Osteoblast (primary cell): ENCODE measurements at regions not wholly inside any gene's neighbourhood (a gene's known extent, or its start where the extent isn't known, plus 50 kb on each side); places are given as distances from the start of the nearest gene placed in this dataset.

Experiments used
- DNase-seq: peaks from one replicate; pipeline ENCODE4 v3.0.0; 2011; ENCODE audit warnings: low spot score, mixed read lengths; ENCODE audit not compliant: insufficient read length; ENCODE audit errors: missing footprints
- H2AFZ ChIP-seq: 2 replicates; pipeline ENCODE4 v1.6.0; 2011; ENCODE audit warnings: mild to moderate bottlenecking, low read length
- H3K27ac ChIP-seq: 2 replicates; pipeline ENCODE4 v1.5.1; 2011; ENCODE audit warnings: mild to moderate bottlenecking, low read depth, low read length, moderate library complexity
- H3K27me3 ChIP-seq: 2 replicates; pipeline ENCODE4 v1.6.0; 2012; ENCODE audit warnings: mild to moderate bottlenecking, control low read depth, inconsistent platforms, low read length, moderate library complexity; ENCODE audit not compliant: insufficient read depth
- H3K36me3 ChIP-seq: 2 replicates; pipeline ENCODE4 v1.5.1; 2011; ENCODE audit warnings: mild to moderate bottlenecking, low read length, control low read depth, moderate library complexity; ENCODE audit not compliant: insufficient read depth
- H3K4me1 ChIP-seq: 2 replicates; pipeline ENCODE4 v1.5.1; 2011; ENCODE audit warnings: mild to moderate bottlenecking, low read length, control low read depth, moderate library complexity; ENCODE audit not compliant: insufficient read depth
- H3K4me2 ChIP-seq: 2 replicates; pipeline ENCODE4 v1.6.0; 2011; ENCODE audit warnings: mild to moderate bottlenecking, low read length; ENCODE audit not compliant: insufficient read depth
- H3K4me3 ChIP-seq: fragments of 200-600 bp; sonication (generic); 3 replicates; pipeline ENCODE4 v1.5.1; 2012; ENCODE audit warnings: mild to moderate bottlenecking, low read length, inconsistent platforms; ENCODE audit not compliant: insufficient read depth
- H3K79me2 ChIP-seq: 2 replicates; pipeline ENCODE4 v1.6.0; 2012; ENCODE audit warnings: mild to moderate bottlenecking, low read length, control low read depth, inconsistent platforms; ENCODE audit not compliant: insufficient read depth
- H3K9me3 ChIP-seq: 2 replicates; pipeline ENCODE4 v1.5.1; 2011; ENCODE audit warnings: low read depth, low read length, control low read depth
- H4K20me1 ChIP-seq: 2 replicates; pipeline ENCODE4 v1.6.0; 2012; ENCODE audit warnings: mild to moderate bottlenecking, low read length, control low read depth; ENCODE audit not compliant: insufficient read depth
- TF ChIP-seq, protein P1 (sequence below): IDR thresholded peaks from 2 replicates; pipeline ENCODE4 v1.5.1; 2011; ENCODE audit warnings: mild to moderate bottlenecking, low read depth, low read length, moderate library complexity; ENCODE audit errors: extremely low read depth

GRCh38 chr12:89217472-89217871, 134.8 kb downstream of the DUSP6 start:
- Histone ChIP-seq H3K4me3 (no peak overlapping the region), H3K4me2 (no peak overlapping the region), H3K9me3 (no peaks in the 10 kb centered on the region), H3K4me1 (peaks cover 2% of the 10 kb centered on the region), H4K20me1 (no peaks in the 10 kb centered on the region), H3K27ac (no peak overlapping the region), H2AFZ (peak overlapping the region; percentile 11), H3K27me3 (no peaks in the 10 kb centered on the region), H3K36me3 (no peaks in the 10 kb centered on the region), H3K79me2 (no peaks in the 10 kb centered on the region)
- DNase-seq = no peak
- TF ChIP-seq, protein P1, sequence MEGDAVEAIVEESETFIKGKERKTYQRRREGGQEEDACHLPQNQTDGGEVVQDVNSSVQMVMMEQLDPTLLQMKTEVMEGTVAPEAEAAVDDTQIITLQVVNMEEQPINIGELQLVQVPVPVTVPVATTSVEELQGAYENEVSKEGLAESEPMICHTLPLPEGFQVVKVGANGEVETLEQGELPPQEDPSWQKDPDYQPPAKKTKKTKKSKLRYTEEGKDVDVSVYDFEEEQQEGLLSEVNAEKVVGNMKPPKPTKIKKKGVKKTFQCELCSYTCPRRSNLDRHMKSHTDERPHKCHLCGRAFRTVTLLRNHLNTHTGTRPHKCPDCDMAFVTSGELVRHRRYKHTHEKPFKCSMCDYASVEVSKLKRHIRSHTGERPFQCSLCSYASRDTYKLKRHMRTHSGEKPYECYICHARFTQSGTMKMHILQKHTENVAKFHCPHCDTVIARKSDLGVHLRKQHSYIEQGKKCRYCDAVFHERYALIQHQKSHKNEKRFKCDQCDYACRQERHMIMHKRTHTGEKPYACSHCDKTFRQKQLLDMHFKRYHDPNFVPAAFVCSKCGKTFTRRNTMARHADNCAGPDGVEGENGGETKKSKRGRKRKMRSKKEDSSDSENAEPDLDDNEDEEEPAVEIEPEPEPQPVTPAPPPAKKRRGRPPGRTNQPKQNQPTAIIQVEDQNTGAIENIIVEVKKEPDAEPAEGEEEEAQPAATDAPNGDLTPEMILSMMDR = no peak

GRCh38 chr12:89216211-89216952, 135.9 kb downstream of the DUSP6 start:
- Histone ChIP-seq H3K27ac (no peak overlapping the region), H2AFZ (no peak overlapping the region), H3K4me3 (no peak overlapping the region), H3K27me3 (no peaks in the 10 kb centered on the region), H3K36me3 (no peaks in the 10 kb centered on the region), H3K9me3 (no peaks in the 10 kb centered on the region), H3K4me1 (peaks cover 13% of the 10 kb centered on the region), H3K79me2 (no peaks in the 10 kb centered on the region), H4K20me1 (no peaks in the 10 kb centered on the region), H3K4me2 (no peak overlapping the region)
- TF ChIP-seq, protein P1 = no peak
- DNase-seq = no peak

DNA sequence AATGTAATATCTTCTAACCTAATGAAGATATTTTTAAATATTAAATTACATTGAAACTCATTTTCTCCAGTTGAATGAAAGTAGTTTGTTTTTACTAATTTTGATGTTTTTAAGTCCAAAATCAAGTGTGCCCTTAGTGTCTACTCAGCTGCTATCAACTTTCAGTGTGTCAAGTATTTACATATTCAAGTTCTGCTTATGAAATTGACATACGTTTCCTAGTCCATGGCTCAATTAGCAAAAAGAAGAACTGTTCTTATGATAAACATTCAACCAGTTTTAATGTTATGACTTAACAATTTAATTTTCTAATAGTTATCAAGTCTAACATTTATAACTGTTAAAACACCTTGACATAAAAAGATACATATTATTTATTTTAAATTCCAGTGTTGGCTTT, 137.1 kb downstream of the DUSP6 start:
- no peaks in the 10 kb centered on the region for H3K27me3 ChIP-seq
- no peaks in the 10 kb centered on the region for H3K9me3 ChIP-seq
- H3K79me2 ChIP-seq = no peaks in the 10 kb centered on the region
- TF ChIP-seq, protein P1 = no peak
- no peak overlapping the region for H2AFZ ChIP-seq
- H3K27ac ChIP-seq = no peak overlapping the region
- no peak for DNase-seq
- H4K20me1 ChIP-seq = no peaks in the 10 kb centered on the region
- no peak overlapping the region for H3K4me2 ChIP-seq
- H3K4me1 ChIP-seq = peaks cover 24% of the 10 kb centered on the region
- H3K36me3 ChIP-seq = no peaks in the 10 kb centered on the region
- no peak overlapping the region for H3K4me3 ChIP-seq

- Histone ChIP-seq H3K79me2 (no peaks in the 10 kb centered on the region), H2AFZ (no peak overlapping the region), H3K9me3 (no peaks in the 10 kb centered on the region), H3K27ac (no peak overlapping the region), H4K20me1 (no peaks in the 10 kb centered on the region), H3K4me2 (no peak overlapping the region), H3K27me3 (no peaks in the 10 kb centered on the region), H3K4me3 (no peak overlapping the region), H3K4me1 (peaks cover 25% of the 10 kb centered on the region), H3K36me3 (no peaks in the 10 kb centered on the region)
- no peak for DNase-seq
- TF ChIP-seq, protein P1 = no peak
Measured at GRCh38 chr12:89213747-89214146, 138.6 kb downstream of the DUSP6 start.
